Activated T-cell treated with anti-CD3 and anti-CD28 coated beads, Interleukin-2, amount 50 U/mL, for 4 hours (primary cell): ENCODE measurements at regions not wholly inside any gene's neighbourhood (a gene's known extent, or its start where the extent isn't known, plus 50 kb on each side); places are given as distances from the start of the nearest gene placed in this dataset.

ENCODE experiments used
- ATAC-seq, 2 donors: fragments of 200-7000 bp; cut with Tn5 transposase; one replicate each; pipeline ENCODE4 v1.10.0; 2021
- DNase-seq: peaks from one replicate; pipeline ENCODE4 v3.0.0-alpha.2; 2020
- H3K27me3 Mint-ChIP-seq: one replicate; pipeline ENCODE4 v1.8.0; 2021; ENCODE audit warnings: low read depth, mixed read lengths
- H3K36me3 Mint-ChIP-seq: one replicate; pipeline ENCODE4 v1.8.0; 2022; ENCODE audit warnings: mixed read lengths; ENCODE audit not compliant: insufficient read depth
- H3K4me1 Mint-ChIP-seq: one replicate; pipeline ENCODE4 v1.8.0; 2021; ENCODE audit warnings: low read depth, mixed read lengths
- H3K4me3 Mint-ChIP-seq: one replicate; pipeline ENCODE4 v1.8.0; 2021; ENCODE audit warnings: mild to moderate bottlenecking, moderate library complexity, mixed read lengths
- H3K9me3 Mint-ChIP-seq: one replicate; pipeline ENCODE4 v1.8.0; 2021; ENCODE audit warnings: mixed read lengths

DNA sequence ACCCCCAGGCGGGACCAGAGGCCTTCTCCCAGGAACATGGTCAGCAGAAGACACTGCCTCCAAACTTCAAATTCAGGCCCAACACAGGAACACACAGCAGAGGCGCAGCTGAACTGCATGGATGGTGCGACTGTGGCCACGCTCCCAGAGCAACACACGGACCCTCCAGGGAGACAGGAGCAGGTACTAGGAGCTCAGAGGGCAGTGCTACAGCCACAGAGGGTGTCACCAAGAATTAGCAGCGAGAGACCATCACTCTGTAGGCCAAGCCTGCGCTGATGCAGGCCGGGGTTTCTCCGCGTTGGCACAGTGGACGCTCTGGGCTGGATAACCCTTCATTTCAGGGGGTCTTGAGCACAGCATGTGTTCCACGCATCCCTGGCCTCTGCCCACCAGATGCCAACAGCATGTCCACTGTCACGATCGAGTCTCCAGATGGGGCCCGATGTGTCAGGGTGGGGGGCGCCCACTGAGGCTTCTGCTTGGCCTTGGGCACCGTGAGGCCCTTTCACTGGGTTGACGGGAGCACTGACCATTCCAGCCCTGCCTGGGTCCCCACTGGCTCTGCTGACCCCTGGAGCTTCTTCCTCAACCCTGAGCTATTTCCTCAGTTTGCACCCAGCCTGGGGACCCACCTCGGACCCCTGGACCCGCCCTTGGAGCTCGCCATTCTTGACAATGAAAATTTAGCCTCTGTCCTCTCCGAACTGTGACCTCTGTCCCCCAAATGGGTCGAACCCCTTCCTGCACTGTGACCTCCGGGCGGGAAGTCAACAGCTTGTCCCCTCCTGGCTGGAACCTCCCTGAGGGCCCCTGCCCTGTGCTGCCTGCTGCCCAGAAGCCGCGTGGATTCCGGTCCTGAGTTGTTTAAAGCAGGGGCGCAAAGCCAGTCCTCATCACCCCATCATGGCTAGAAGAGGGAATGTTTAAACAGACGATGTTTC is 239.4 kb downstream of the DLL1 start:
- ATAC-seq (no peak), DNase-seq (no peak)
- H3K4me3 Mint-ChIP-seq, result no peak overlapping the region
- H3K9me3 Mint-ChIP-seq, result no peaks in the 10 kb centered on the region
- H3K36me3 Mint-ChIP-seq, result no peaks in the 10 kb centered on the region
- no peaks in the 10 kb centered on the region for H3K4me1 Mint-ChIP-seq
- no peaks in the 10 kb centered on the region for H3K27me3 Mint-ChIP-seq

DNA sequence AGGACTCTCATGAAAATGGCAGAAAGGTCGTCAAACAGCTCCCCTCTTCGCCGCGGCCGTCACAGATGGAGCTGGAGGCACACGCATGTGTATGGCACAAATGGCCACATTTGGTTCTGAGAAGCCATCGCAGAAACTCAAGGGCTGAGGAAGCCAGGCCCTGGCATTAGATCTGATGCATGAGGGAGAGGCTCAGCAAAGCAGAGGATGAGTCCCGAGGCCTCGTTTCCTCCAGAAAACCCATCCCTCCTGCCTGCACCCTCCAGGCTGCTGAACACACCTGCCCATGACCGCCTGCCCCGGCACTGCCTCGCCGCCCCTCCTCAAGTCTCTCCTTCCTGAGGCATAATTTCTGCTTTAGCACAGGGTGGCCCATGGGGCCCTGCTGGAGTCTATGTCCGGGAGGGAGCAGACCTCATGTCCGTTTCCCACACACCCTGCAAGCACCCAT is 240.3 kb downstream of the DLL1 start:
- no peaks in the 10 kb centered on the region for H3K36me3 Mint-ChIP-seq

DNA sequence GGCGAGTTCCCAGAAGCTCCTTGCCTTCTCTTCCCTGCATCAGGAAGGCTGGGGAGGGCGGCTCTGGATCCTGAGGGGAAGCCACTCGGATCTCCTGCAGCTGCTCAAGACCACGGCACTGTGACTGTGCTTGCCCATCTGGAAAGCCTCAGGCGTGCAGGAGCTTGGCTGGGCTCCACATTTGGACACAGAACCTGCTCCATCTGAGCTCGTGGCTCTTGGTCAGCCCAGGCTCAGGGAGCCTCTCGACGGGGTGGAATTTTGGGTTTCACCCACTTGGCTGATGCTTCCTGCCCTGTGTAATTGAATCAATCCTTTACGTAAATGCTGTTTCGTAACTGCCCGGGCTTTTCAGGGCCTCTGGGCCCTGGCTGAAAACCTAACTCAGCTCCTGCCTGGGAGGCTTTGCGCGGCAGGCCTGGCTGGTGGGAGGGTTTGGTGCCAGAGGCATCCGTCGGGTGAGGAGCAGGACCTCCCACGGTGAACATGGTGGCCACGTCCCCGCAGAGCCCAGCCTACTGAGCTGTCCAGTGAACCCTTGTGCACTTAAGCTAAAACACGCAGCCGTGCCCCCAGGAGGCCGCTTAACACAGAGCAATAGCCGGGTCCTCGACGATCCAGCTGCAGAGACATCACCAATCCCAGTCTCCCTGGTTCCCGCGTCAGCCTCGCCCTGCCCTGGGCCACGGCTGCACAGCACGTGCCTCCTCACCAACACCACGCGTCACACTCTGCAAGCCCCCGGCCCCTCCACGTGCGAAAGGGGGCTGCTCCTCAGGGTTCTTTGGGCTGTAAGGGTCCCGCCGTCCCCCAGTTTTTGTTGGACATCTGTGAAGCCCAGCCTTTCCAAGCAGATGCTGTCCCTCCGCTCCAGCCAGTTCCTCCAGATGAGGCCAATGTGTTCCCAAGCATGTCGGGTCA is 241.0 kb downstream of the DLL1 start:
- H3K27me3 Mint-ChIP-seq, result no peaks in the 10 kb centered on the region
- no peaks in the 10 kb centered on the region for H3K4me1 Mint-ChIP-seq
- no peaks in the 10 kb centered on the region for H3K36me3 Mint-ChIP-seq
- H3K9me3 Mint-ChIP-seq, result no peaks in the 10 kb centered on the region
- H3K4me3 Mint-ChIP-seq, result no peak overlapping the region
- no peak for DNase-seq
- ATAC-seq, result no peak

More for the DNA sequence above, 240.3 kb downstream of the DLL1 start:
- Mint-ChIP-seq H3K9me3 (no peaks in the 10 kb centered on the region), H3K4me1 (no peaks in the 10 kb centered on the region), H3K4me3 (no peak overlapping the region), H3K27me3 (no peaks in the 10 kb centered on the region)
- DNase-seq, result no peak
- no peak for ATAC-seq

DNA sequence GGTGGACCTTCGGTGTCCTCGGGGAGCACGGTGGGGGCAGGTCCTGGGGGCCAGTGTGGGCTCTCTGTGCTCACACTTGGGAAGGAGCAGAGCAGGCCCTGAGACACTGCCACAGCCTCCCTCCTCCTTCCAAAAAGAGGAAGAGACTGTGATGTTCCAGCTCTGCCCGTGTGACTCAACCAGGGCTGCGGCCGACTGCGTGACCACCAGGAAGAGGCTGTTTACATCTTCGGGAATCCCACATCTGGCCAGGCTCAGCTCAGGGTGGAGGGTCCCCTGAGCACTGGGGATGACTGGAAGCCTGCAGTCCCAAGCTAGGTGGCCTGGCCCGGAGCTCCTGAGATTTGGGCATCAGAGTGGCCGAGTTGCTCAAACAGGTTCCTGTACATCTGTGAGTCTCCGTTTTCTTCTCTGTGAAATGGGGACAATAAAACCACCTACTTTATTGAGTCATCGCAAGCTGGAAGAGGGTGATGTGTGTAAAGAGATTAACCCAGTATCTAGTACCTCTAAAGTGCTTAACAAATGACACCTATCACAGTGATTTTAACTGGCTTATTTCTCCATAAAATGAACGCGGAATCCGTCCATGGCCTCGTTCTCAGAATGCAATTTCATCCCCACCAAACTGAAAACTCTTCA is 242.1 kb downstream of the DLL1 start:
- H3K27me3 Mint-ChIP-seq, result no peaks in the 10 kb centered on the region

DNA sequence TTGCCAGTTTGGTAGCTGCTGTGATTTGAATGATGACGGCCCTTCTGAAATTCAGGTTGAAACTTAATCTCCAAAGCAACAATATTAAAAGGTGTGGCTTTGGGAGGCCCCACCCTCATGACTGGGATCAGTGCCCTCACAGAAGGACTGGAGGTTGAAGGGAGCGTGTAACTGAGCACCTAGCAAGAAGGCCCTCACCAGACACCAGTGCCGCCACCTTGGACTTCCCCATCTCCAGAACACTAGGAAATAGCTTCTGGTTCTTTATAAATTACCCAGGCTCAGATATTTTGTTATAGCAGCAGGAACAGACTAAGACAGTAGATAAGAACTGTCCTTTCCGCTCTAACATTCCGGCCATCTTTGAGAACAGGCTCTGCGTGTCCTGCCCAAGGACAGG is 243.1 kb downstream of the DLL1 start:
- H3K4me1 Mint-ChIP-seq, result no peaks in the 10 kb centered on the region
- no peaks in the 10 kb centered on the region for H3K27me3 Mint-ChIP-seq
- H3K9me3 Mint-ChIP-seq, result no peaks in the 10 kb centered on the region
- no peaks in the 10 kb centered on the region for H3K36me3 Mint-ChIP-seq
- H3K4me3 Mint-ChIP-seq, result no peak overlapping the region
- ATAC-seq (no peak), DNase-seq (no peak)

More for the DNA sequence above, 242.1 kb downstream of the DLL1 start:
- H3K4me1 Mint-ChIP-seq, result no peaks in the 10 kb centered on the region
- ATAC-seq (no peak), DNase-seq (no peak)
- H3K36me3 Mint-ChIP-seq, result no peaks in the 10 kb centered on the region
- H3K4me3 Mint-ChIP-seq, result no peak overlapping the region
- H3K9me3 Mint-ChIP-seq, result no peaks in the 10 kb centered on the region

DNA sequence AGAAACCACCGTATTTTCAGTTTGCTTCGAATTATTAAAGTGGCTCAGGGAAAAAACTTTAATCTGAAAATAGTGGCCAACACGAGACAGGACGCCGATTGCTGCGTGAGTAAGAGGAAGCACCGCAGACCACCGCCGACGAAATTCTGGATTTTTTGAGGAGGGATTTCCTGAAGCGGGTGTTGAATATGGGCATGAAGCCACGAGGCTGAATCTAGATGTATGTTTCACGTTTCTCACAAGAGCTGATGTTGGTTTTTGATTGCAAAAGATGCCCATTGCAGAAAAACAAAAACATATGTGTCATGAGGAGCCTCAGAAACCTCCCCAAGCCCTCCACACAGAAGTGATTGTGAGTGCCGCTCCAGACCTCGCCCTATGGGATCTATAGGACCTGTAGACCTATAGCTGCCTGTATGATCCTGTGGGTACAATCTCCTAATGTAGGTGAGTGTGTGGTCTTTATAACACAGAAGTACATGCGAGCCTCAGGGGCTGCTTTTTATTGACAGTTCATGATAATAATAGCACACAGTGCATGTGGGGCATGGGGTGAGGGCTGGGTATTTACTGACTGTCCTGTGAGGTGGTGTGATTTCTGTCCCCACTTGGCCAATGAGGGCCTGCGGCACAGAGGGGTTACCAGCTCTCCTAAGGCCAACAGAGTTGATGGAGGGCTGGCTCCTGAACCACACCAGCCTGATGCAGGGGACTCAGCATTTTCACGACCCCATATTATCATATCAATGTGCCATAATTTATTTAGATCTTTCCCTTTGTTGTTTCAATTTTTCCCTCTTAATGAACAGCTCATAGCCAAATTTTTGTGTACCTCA is 243.9 kb downstream of the DLL1 start:
- ATAC-seq (no peak), DNase-seq (no peak)

DNA sequence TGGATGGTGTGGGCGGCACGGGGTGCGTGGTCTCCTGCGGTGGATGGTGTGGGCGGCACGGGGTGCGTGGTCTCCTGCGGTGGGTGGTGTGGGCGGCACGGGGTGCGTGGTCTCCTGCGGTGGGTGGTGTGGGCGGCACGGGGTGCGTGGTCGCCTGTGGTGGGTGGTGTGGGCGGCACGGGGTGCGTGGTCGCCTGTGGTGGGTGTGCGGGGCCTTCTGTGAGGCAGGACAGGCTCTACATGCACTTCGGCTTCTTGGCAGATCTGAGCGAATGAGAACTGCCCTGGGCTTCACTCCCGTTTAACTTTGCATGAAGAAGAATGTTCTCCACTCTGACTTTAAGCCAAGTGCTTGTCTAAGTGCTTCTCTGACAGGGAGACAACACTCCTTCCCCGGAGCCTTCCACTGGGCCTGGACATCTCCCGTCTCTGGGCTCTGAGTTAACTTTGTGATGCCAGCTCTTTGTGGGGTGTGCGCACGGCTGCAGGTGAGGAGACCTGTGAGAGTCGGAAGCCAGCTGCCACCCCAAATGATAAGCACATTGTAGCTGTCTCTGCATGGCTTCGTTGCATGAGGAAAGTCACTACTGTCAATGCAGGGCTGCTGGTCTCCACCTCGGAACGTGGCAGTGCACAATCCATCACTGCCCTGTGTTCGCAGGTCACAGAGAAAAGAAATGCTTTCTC is 244.8 kb downstream of the DLL1 start:
- Mint-ChIP-seq H3K36me3 (no peaks in the 10 kb centered on the region), H3K9me3 (no peaks in the 10 kb centered on the region), H3K4me1 (no peaks in the 10 kb centered on the region), H3K27me3 (no peaks in the 10 kb centered on the region), H3K4me3 (no peak overlapping the region)
- no peak for ATAC-seq
- no peak for DNase-seq

More for the DNA sequence above, 243.9 kb downstream of the DLL1 start:
- Mint-ChIP-seq H3K4me1 (no peaks in the 10 kb centered on the region), H3K9me3 (no peaks in the 10 kb centered on the region), H3K4me3 (no peak overlapping the region), H3K36me3 (no peaks in the 10 kb centered on the region), H3K27me3 (no peaks in the 10 kb centered on the region)

DNA sequence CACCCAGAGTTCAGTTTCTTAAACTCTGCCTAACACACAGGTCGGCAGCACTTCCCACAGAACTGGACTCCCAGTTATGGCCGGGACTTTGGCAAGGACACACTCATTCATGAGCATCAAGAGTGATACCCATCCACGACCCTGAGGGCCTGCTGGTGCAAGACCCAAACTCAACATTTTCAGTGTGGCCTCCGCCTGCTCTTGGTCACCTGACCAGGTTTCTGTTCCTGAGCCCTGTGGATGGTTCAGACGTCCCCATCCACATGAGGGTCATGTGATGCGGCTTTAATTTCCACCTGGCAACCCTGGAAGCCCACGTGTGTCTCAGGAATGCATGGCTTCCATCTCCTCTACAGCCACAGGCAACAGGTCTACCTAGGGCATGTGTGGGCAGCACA is 245.3 kb downstream of the DLL1 start:
- H3K4me3 Mint-ChIP-seq, result no peak overlapping the region
- DNase-seq (no peak), ATAC-seq (no peak)
- no peaks in the 10 kb centered on the region for H3K36me3 Mint-ChIP-seq
- no peaks in the 10 kb centered on the region for H3K9me3 Mint-ChIP-seq
- H3K4me1 Mint-ChIP-seq, result no peaks in the 10 kb centered on the region
- H3K27me3 Mint-ChIP-seq, result no peaks in the 10 kb centered on the region

DNA sequence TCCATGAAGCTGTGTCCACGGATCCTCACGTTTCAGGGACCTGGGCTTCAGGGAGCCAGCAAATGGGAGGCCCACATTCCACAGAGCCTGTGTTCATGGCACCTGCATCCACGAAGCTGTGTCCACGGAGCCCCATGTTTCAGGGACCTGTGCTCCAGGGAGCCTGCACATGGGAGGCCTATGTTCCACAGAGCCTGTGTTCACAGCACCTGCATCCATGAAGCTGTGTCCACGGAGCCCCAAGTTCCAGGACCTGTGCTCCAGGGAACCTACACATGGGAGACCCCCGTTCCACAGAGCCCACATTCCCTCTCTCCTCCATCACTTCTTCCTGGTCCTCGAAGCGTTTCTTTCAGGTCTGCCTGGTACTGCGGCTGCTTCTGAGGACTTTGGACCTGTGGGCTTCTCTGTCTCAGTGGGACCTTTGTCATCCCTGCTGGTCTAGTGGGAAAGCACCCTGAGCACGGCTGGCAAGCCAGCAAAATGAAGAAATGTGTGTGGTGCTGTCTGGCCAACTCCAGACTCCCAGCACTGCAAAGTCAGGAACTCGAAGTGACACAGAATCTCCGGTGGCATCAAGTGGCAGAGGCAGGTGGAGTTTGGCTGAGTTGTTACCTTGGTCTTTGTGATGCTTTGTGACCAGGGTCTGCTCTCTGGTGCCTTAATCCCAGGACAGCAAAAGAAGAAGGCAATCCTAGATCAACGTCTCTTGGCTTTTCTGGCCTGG is 245.9 kb downstream of the DLL1 start:
- H3K36me3 Mint-ChIP-seq, result no peaks in the 10 kb centered on the region
- ATAC-seq, result no peak

DNA sequence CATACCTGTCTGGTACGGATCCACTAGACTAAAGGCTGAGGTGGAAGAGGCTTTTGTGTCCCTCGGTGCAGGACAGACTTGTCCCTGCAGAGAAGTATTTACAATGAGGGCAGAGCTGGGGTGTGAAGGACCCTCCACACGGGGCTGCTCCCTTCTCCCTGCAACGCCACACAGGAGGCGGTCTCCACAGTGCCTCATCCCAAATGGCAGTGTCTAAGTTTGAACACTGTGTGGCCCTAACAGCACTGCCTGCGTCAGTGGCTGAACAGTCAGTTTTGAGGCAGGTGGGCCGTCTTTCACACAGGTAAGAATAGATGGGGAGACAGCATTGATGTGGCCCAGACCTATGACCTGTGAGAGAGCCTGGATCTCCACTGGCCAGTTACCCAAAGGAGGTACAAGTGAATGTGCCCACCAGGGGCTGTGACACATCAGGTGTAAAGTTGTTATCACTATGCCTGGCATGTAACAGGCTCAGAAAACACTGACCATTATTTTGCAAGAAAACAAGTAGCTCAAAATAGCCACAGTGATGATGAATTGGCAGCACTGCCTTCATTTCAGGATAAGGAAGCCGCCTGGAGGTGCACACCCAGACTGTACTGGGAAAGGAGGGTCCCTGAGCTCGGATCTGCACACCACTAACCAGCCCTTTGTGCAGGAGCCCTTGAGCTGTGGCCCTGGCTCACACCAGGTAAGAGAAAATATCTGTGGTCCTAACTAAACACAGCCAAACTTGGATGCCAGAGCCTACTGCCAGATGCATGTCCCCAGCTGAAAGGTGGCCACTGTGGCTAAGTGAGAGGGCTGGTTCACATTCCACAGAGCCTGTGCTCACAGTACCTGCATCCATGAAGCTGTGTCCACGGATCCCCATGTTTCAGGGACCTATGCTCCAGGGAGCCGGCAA is 246.7 kb downstream of the DLL1 start:
- no peaks in the 10 kb centered on the region for H3K27me3 Mint-ChIP-seq
- ATAC-seq, result no peak
- H3K36me3 Mint-ChIP-seq, result no peaks in the 10 kb centered on the region
- H3K9me3 Mint-ChIP-seq, result no peaks in the 10 kb centered on the region
- H3K4me3 Mint-ChIP-seq, result no peak overlapping the region
- no peaks in the 10 kb centered on the region for H3K4me1 Mint-ChIP-seq
- DNase-seq, result no peak

More for the DNA sequence above, 245.9 kb downstream of the DLL1 start:
- Mint-ChIP-seq H3K9me3 (no peaks in the 10 kb centered on the region), H3K4me1 (no peaks in the 10 kb centered on the region), H3K27me3 (no peaks in the 10 kb centered on the region), H3K4me3 (no peak overlapping the region)
- DNase-seq, result no peak

DNA sequence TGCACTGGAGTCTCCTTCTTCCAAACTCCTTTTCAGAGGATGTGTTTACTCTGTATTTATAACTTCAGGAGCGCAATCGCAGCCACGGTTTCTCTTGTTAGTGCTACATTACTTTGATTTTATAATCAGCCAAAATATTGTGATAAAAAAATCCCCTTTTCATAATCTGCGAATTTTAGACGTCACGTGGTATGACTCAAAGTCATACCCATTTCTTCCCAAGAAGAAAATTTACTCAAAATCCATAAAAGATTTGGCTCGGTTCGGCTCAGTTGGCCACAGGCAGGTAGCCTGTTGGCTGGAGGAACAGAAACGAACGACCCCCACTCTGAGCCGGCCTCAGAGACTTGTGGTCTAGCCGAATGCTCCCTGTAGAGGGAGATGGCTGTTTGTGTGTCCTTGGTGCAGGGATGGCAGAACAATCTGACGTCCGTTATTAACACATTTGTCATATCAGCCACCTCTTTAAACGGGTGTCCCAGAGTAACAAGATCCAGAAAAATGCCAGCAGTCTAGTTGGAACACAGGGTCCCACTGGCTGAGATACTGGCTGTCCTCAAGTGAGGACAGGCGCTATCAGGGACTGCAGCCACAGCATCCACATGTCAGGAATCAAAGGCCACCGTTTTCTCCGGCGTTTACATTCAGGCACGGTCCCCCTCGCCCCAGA is 247.6 kb downstream of the DLL1 start:
- no peak for DNase-seq
- ATAC-seq, result no peak
- Mint-ChIP-seq H3K27me3 (no peaks in the 10 kb centered on the region), H3K4me3 (no peak overlapping the region), H3K36me3 (no peaks in the 10 kb centered on the region), H3K4me1 (no peaks in the 10 kb centered on the region), H3K9me3 (no peaks in the 10 kb centered on the region)
